Fibroblast of villous mesenchyme (primary cell): ENCODE measurements at regions not wholly inside any gene's neighbourhood (a gene's known extent, or its start where the extent isn't known, plus 50 kb on each side); places are given as distances from the start of the nearest gene placed in this dataset.

Experiments
- DNase-seq: peaks from one replicate; pipeline ENCODE4 v3.0.0-alpha.2; 2010; ENCODE audit warnings: low read depth
- H3K4me3 ChIP-seq: 2 replicates; pipeline ENCODE4 v1.5.1; 2011; ENCODE audit warnings: low read depth, mild to moderate bottlenecking, low read length
- CTCF ChIP-seq: IDR thresholded peaks from 2 replicates; pipeline ENCODE4 v1.5.1; 2012; ENCODE audit warnings: low read depth, mild to moderate bottlenecking, low read length; ENCODE audit not compliant: insufficient read depth

- H3K4me3 ChIP-seq = no peak overlapping the region
- no peak for DNase-seq
- no peak for TF ChIP-seq CTCF
Observed at GRCh38 chr2:59395119-59395518, 1154.0 kb upstream of the FANCL start.

GRCh38 chr2:59391896-59392295 lies 1150.8 kb upstream of the FANCL start:
- no peak for DNase-seq
- TF ChIP-seq CTCF = no peak
- no peak overlapping the region for H3K4me3 ChIP-seq

GRCh38 chr2:59390581-59390980 lies 1149.5 kb upstream of the FANCL start:
- DNase-seq = no peak
- TF ChIP-seq CTCF = no peak
- no peak overlapping the region for H3K4me3 ChIP-seq

GRCh38 chr2:59389240-59389639 lies 1148.1 kb upstream of the FANCL start:
- TF ChIP-seq CTCF = no peak
- DNase-seq = peak; percentile 52
- H3K4me3 ChIP-seq = no peak overlapping the region

DNA sequence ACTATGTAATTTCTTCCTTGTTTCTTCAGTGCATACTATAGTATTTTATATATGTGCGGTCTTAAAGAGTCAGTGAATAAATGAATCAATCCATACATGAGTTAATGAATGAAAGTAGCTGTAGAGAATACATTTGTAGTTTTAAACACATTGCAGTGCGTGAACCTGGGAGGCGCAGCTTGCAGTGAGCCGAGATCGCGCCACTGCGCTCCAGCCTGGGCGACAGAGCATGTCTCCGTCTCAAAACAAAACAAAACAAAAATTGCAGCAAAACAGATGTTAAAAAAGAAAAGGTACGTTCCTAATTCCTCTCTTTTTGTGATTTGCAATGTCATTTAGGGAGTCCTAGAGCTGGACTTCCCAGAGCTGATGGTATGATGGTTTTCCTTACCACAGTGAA lies 1144.8 kb upstream of the FANCL start:
- H3K4me3 ChIP-seq = no peak overlapping the region
- no peak for TF ChIP-seq CTCF
- DNase-seq = no peak

GRCh38 chr2:59383473-59383872 lies 1142.3 kb upstream of the FANCL start:
- no peak for TF ChIP-seq CTCF
- H3K4me3 ChIP-seq = no peak overlapping the region
- DNase-seq = no peak

DNA sequence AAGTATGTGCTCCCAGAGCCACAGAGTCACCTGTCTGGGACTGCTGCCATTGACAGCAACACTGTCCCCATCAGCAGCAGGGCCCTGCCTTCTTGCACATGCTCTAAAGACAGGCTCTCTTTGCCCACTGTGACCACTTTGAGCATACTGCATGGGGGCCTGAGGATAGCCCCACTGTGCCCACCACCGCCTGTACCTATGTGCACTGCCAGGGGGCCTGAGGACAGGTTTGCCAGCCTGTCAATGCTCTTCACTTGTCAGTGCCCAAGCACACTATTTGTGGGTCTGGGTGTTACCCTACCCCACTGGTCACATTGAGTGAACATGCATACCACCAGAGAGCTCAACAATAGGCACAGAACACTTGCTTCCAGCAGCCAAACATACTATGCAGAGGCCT lies 1137.0 kb upstream of the FANCL start:
- no peak for TF ChIP-seq CTCF
- no peak overlapping the region for H3K4me3 ChIP-seq
- DNase-seq = no peak
